ENCODE measurements at regions not wholly inside any gene's neighbourhood (a gene's known extent, or its start where the extent isn't known, plus 50 kb on each side); places are given as distances from the start of the nearest gene placed in this dataset.

- TF ChIP-seq CTCF (IDR thresholded peaks at IDR 0.05) (peak in 2 of 12 donors; percentile 20 to 27), POLR2A (IDR thresholded peaks at IDR 0.05) (no peak)
These were observed 61.5 kb downstream of the GSPT2 start for GRCh38 chrX:51804741-51805140.
